Activated T-cell treated with anti-CD3 and anti-CD28 coated beads for 48 hours (primary cell): ENCODE measurements at regions not wholly inside any gene's neighbourhood (a gene's known extent, or its start where the extent isn't known, plus 50 kb on each side); places are given as distances from the start of the nearest gene placed in this dataset.
A peak's percentile ranks its signal among the peaks of the same experiment; 100 is the strongest.
"Not testable (repeated sequence)": the region's sequence is repeated elsewhere in the genome, so short reads cannot be mapped to it uniquely, and the experiment has no call there.

Experiments
- DNase-seq: peaks from one replicate; pipeline ENCODE4 v3.0.0-alpha.2; 2020; ENCODE audit warnings: low read depth

DNA sequence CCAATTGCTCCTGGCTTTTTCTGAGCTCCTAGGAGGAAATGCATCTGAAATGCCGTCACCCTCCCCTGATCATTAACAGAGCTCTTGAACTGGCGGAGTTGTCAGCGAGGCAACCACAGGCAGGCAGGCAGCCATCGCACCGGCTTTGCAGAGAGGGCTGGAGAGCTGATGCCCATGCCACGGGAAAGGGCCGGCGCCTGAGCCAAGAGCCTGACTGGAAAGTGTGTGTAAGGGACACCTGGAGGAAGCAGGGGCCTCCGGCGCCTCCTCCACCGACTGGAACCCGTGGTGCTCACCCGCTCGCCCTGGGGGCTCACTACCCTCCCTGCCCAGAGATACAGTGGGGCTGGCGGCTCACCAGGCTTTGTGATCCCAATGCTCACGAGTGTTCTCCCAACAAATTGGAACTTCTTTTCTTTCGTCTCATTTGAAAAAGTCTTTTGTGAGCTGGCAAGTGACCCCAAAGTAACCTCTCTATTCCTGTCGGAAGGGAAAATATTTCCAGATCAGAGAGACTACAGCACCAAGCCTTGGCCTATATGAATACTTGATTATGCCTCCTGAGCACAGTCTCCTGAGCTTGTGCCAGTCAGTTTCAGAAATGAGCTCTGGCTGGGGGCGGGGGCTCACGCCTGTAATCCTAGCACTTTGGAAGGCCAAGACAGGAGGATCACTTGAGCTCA lies 97.7 kb upstream of the SLC25A33 start:
- no peak for DNase-seq

DNA sequence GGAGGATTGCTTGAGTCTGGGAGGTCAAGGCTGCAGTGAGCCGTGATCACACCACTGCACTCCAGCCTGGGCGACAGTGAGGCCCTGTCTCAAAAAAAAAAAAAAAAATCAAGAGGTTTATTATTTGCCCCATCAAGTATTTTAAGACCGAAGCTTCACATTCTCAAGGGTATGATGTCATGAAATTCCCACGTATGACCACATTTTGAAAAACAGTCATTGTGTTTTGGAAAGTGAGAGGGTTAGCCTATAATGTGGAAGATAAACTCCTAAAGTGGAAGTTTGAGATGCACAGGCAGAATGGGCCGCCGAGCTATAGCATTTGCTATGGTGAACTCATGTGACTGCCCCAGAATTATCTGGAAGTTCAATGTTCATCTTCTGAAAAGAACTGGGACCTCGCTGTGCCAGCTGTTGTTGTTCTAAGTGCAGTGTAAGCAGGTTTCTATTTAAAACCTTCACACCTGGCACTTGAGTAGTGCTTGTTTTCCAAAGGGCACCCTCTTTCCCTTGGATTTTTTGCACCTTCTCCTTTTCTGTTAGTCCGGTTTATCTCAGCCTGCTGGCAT lies 96.9 kb upstream of the SLC25A33 start:
- DNase-seq: no peak

DNA sequence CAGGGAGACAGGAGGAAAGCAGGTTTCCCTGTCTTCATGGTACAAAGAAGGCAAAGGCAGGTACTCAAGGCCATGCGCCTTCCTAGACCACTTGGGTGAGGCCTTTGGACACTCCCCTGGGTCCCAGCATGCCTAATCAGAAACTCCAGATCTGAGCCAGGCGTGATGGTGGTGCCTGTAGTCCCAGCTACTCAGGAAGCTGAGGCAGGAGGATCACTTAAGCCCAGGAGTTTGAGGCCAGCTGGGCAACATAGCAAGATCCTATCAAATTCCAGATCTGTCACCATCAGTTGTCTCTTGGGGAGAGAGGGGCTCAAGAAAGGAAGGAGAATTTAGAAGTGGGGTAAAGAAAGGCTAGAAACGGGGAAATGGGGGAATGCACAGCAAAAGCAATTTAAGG lies 96.3 kb upstream of the SLC25A33 start:
- no peak for DNase-seq

DNA sequence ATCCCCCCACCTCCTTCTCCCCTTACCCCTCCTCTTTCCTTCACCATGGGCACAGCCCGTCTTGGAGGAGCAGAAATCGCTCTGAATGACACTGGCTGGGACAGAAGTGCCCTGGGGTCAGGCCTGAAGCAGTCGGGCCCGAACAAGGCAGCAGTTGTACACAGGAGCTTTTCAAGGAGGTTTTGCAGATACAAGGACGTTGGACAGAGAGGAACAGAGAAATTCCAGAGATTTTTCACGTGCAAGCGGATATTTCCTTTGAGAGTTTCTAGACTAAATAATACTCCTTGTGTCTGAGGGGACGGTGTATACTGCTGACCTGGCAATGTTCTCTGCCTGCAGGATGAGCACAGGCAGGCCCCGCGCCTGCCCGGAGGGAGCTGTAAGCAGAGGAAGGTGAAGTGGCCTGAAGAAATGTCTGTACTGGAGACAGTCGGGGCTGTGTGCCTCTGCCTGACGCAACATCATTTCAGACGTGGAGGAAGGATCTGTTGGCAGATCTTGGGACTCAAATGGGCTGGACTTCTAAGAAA lies 95.3 kb upstream of the SLC25A33 start:
- no peak for DNase-seq

DNA sequence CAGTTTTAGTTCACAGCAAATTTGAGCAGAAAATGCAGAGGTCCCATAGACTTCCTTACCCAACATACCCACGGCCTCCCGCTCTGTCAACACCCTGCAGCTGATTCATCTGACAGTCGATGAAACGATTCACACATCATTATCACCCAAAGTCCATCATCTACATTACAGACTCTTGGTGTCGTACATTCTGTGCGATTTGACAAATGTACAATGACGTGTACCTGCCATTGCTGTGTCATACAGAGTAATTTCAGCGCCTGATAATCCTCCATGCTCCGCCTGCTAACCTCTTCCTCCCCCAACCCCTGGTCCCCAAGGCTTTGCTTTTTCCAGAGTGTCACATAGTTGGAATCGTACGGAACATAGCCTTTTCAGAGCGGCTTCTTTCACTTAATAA lies 94.7 kb upstream of the SLC25A33 start:
- no peak for DNase-seq

DNA sequence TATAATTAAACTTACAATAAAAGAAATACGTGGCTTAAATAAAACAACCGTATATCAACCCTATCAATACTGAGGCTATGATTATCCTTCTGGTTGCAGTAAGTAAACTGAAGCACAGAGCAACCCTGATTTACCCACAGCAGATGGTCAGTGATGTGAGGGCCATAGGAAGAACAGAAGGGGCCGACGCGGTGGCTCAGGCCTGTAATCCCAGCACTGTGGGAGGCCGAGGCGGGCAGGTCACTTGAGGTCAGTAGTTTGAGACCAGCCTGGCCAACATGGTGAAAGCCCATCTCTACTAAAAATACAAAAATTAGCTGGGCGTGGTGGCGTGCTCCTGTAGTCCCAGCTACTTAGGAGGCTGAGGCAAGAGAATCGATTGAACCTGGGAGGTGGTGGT lies 94.2 kb upstream of the SLC25A33 start:
- DNase-seq: not testable (repeated sequence)

DNA sequence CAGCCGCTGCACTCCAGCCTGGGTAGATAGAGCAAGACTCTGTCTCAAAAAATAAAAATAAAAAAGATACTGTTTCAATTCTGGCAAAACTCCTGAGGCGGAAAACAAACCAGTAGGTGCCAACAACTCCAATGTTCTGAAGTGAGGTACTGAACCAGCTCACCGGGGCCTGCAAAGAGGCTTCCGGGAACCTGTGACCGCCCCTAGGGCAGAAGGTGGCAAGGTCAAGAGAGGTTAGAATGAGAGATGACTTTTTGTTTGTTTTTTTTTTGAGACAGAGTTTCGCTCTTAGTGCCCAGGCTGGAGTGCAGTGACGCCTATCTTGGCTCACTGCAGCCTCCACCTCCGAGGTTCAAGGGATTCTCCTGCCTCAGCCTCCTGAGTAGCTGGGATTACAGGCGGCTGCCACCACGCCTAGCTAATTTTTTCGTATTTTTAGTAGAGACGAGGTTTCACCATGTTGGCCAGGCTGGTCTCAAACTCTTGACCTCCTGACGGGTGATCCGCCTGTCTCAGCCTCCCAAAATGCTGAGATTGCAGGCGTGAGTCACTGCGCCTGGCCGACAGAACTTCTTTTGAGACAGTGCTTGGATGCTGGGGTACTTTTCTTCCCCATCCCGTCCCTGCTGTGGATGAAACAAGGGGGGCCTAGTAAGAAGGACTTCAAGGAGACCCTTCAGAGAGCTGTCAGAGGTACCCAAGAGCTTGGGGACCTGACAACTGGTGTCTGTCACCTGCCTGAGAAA lies 91.9 kb upstream of the SLC25A33 start:
- no peak for DNase-seq

DNA sequence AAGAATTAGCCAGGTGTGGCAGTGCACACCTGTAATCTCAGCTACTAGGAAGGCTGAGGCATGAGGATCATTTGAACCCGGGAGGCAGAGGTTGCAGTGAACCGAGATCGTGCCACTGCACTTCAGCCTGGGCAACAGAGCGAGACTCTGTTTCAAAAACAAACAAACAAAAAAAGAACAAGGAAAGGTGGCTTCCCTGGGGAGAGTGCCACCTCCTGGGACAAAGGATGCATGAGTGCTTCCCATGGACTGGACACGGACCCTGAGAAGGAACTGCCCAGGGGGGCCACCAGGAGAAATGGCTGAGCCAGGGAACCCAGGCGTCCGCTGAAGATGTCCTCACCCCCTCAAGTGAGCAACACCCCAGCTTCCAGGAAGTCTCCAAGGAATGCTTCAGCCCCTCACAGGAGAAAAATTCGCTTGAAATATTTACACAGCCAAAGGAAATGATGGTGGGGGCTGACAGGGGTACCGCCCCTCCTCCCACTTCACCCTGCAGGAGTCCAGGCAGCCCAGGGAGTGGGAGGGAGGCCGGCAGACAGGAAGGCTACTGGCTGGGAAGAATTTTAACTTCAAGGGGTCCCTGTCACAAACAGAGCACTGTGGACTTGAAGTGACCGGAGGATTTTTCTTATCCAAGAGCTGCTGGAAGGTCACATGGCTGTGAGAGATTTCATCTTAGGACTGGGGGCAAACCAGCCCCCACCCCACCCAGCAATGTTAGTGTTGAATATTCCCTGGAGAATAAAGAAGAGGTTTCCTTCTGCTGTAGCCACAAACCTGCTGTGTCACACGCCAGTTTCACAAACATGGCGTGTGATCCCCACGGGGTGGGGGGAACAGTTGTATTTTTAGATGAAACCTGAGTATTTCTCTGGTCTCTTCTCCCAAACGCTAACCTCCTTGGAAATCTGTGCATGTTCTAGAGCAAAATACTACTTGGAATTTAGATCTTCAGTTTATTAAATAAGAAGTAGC lies 90.8 kb upstream of the SLC25A33 start:
- no peak for DNase-seq

DNA sequence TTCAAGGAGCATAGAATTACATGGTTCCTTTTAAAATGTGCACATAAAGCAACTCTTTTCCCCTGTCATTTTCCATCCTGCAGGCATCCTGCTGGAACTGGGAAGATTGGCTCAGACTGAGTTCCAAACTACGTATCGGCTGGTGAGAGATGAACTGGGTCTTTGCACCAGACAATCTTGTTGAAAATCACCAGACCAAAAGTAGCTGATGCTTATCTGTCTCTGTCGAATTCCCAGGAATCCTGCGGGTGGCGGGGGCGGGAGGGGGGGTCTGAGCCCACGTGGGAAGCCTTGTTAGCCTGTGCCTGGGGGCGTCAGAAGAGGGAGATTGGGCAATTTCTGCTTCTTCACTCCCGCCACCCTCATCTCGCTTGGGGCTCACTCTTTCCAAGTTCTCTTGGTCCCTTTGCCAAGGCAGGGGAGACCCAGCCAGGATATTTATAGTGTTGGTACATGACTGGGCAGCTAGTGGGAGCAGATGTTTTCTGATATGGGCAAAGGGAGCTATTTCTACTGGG lies 90.1 kb upstream of the SLC25A33 start:
- DNase-seq: no peak

DNA sequence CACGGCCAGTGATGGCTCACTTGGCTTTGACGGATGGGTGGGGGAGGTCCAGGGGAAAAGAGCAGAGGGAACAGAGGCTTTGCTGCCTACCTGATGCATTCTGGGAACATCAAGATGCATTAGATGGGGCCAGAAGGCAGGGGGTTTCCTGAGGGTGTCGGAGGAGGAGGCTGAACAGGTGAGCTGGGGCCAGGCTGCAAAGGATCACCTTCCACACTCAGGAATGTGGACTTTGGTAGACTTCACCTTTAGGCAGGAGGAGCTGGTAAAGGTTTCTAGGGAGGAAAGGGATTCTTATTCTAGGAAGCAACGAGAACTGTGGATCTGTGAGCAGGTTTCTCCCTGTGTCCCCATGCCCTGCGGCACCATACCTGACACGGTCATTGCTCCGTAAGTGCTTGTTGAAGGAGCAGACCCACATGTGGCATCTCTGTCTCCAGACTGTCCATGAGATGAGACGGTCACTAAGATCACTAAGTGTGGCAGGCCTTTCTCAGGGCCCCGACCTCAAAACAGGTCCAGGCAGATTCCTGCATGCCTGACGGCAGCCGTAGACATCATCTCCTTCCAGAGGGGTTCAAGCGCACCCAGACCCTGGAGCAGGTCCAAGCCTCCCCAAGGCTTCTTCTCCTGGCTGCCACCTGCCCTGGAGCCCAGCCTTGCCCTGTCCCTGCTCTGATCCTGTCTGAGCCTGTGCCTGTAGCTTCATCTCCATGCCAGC lies 89.1 kb upstream of the SLC25A33 start:
- DNase-seq: no peak

DNA sequence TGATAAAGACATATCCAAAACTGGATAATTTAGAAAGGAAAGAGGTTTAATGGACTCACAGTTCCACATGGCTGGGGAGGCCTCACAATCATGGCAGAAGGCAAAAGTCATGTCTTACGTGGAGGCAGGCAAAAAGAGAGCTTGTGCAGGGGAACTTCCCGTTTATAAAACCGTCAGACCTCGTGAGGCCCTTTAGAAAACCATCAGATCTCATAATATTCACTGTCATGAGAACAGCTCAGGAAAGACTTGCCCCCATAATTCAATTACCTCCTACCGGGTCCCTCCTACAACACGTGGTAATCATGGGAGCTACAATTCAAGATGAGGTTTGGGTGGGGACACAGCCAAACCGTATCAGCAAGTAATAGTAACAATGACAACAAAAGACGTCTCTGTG lies 88.2 kb upstream of the SLC25A33 start:
- DNase-seq: no peak

DNA sequence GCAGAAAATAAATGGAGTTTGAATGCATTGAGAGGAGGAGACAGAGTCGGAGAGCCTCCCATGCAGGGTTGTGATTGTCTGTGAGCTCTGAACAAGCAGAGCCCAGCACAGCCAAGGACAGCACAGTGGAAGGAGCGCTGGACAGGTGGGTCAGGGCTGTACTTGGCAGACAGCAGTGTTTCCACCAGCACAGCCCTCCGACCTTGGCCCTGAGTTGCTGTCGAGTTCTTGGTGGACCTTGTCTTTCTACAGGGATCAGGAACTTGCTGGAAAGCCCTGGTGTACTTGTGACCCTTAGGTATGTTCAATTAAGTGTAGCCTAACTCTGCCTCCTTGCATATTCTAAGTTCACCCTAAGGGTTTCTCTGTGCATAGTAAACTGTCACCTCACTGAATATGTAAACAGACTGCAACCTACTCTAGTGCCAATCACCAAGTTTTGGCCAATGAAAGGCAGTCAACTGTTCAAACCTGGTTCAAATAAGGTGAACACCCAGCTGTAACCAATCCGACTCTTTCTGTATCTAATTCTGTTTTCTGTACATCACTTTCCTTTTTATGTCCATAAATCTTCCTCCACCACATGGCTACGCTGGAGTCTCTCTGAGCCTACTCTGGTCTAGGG lies 86.6 kb upstream of the SLC25A33 start:
- no peak for DNase-seq

DNA sequence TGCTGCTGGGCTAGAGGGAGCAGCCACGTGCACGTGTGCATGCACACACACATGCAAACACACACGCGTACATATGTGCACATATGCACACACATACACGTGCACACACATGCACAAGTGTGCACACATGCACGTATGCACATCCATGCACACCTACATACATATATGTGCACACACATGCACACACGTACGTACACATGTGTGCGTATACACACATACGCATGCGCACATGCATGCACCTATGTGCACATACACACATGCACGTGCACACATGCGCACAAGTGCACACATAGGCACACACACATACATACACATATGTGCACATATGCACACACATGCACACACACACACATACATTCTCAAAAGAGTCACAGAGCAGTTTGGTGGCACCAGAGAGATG lies 85.9 kb upstream of the SLC25A33 start:
- DNase-seq: no peak

DNA sequence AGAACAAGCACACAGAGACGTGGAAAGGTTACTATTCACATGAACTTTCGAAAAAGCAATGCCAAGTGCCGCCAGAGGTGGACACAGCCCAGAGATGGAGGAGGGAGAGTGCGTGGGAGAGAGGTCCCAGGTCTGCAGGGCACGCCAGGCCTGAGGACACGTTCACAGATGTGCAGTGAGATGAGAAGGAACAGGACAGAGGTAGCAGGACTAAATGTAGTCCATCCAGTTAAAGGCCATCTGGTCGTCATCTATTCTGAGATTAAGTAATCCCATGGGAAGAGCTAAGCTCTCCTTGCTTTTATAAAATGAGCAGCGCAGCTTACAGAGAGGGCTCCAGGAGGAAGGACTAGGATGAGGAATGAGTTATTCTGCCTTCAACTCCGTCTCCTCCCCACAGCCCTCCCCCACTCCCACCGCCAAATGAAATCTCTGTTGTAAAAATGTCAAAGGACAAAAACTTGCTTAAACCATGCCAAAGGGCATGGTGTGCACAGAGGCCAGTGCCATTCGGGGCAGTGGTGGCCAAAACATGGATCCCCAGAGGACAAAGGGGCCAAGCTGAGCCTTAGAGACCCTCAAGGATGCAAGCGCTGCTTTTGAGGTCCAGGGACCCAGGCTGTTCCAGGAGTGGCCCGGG lies 85.4 kb upstream of the SLC25A33 start:
- no peak for DNase-seq

DNA sequence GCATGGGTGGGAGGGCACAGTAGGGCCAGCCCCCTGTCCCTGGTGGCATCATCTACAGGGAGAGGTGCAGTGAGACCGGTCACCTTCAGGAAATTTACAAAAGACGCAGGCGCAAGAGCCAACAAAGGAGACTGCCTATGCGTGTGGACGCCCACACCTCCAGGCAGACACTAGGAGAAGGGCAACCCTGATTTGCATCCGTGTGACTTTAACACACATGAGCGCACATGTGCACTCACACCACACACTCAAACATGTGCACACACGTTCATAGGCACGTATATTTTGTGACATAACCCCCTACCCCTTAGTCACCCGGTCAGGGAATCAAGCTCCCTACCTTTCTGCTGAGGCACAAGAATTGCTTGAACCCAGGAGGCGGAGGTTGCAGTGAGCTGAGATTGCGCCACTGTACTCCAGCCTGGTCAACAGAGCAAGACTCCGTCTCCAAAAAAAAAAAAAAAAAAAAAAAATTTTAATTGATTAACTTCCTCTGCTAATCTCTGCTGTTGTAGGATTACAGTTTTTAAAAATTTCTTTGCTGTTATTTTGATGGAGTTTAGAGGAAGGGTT lies 84.7 kb upstream of the SLC25A33 start:
- no peak for DNase-seq

DNA sequence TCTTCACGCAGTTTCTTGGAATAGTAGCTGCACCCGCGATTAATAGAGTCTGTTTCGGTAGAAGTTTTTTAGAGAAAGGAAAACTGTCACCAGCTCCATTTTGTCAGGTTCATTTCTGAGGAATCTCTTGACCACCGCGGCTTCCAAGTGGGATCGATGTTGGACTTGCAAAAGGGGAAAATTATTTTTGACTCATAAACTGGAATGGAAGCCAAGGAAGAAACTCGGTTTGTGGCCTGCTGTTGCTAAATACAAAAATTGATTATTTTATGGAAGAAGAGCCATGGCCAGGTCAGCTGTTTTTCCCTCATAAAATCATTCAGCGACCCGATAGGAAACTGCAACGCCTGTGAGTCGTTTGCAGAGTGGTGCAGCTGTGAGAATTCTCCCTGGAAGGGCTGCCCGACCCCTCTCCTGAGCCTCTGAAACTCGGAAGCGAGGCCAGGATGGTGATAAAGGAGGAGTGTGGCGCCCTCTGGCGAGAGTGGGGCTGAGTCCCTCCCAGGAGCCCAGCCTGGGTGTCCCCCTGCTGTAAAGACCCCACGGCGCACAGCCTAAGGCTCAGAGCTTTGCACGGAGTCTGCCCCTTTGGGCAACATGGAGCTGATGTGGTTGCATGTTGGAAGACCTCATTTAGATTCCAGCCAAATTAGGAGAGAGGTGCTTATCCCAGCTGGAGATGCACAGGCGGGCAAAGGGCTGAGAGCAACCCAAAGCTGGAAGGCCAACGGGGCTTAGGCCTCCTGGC lies 83.6 kb upstream of the SLC25A33 start:
- peak; percentile 54 for DNase-seq

DNA sequence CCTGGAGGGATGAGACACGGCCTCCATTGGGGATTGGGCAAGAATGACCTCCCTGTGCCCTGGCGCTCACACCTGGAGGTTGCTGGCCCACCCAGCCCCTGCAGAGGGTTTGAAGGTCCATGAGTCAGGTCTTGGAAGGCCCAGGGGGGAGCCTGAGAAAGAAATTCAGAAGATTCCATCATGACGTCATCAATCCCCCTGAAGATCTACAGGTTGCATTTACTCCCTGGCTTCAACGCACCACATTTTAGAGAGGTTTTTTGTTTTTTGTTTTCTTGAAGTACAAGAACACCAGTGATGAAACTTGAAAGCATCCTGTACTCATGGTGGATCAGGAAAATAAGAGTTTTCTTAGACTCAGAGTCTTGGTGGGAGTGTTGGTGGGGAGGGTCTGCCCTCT lies 82.4 kb upstream of the SLC25A33 start:
- DNase-seq: no peak

DNA sequence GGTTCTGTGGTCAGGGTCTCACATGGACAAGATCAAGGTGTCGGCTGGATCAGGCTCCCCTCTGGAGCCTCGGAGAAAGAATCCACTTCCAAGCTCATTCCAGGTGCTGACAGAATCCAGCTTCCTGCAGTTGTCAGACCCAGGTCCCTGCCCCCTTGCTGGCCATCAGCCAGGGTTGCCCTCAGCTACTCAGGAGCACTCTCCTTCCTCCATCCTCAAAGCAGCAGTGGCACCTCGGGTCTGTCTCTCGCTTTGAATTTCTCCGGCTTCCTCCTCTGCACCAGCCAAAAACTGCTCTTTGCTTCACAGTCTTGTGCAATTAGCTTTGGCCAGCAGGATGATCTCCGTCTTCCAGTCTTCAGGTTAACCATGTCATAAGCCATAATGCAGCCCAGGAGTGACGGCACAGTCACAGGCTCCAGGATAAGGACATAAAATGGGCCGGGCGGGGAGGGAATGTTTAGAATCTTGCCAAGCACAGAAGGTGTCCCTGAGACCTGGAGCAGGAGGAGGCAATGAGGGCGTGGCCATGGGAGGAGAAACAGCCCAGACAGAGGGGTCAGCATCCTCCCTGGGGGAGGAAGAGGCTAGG lies 79.4 kb upstream of the SLC25A33 start:
- DNase-seq: no peak

DNA sequence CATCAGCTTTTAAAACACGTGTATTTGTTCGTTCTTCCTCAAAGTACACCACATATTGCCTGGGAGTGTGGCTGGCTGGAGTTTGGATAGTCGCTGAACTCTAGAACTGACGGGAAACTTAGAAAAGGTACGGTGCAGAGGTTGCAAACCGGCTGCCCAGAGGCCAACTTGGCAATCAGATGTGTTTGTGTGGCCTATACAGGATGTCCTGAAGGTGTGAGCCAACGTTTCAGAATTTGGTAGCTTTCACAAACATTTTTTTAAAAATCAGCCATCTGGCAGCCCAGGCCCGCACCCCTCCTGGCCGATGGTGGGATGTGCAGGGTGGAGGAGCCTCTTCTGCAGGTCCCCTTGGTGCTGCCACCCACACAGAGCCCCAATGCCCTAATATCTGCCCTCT lies 73.6 kb upstream of the SLC25A33 start:
- no peak for DNase-seq
